ENCODE measurements at regions not wholly inside any gene's neighbourhood (a gene's known extent, or its start where the extent isn't known, plus 50 kb on each side); places are given as distances from the start of the nearest gene placed in this dataset.

DNA sequence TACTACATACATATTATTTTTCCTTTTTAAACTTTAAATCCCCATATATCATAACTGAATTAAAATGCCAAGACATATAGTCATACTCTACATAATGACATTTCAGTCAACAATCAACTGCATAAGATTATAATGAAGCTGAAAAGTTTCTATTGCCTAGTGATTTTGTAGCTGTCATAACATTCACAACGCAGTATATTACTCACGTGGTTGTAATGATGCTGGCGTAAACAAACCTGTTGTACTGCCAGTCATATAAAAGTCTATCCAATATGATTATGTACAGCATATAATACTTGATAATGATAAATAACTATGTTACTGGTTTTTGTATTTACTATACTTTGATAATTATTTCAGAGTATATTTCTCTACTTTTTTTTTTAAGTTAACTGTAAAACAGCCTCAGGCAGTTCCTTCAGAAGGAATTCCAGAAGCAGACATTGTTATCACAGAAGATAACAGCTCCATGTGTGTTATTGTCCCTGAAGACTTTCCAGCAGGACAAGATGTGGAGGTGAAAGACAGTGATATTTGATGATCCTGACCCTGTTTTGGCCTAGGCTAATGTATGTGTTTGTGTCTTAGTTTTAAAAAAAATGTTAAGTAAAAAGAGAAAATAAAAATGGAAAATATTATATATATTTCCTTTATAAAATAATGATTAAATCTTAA, 443.4 kb upstream of the UBE2E2 start:
- Histone ChIP-seq H3K9me3 (peaks cover 4% of the 10 kb centered on the region), H3K4me3 (no peak overlapping the region), H3K4me1 (ENCODE audit: low read depth) (no peaks in the 10 kb centered on the region), H3K36me3 (ENCODE audit: low read depth) (no peaks in the 10 kb centered on the region)
- intact Hi-C loops (cut with DNase I, micrococcal nuclease), result no loop called here
- TF ChIP-seq, protein P1, sequence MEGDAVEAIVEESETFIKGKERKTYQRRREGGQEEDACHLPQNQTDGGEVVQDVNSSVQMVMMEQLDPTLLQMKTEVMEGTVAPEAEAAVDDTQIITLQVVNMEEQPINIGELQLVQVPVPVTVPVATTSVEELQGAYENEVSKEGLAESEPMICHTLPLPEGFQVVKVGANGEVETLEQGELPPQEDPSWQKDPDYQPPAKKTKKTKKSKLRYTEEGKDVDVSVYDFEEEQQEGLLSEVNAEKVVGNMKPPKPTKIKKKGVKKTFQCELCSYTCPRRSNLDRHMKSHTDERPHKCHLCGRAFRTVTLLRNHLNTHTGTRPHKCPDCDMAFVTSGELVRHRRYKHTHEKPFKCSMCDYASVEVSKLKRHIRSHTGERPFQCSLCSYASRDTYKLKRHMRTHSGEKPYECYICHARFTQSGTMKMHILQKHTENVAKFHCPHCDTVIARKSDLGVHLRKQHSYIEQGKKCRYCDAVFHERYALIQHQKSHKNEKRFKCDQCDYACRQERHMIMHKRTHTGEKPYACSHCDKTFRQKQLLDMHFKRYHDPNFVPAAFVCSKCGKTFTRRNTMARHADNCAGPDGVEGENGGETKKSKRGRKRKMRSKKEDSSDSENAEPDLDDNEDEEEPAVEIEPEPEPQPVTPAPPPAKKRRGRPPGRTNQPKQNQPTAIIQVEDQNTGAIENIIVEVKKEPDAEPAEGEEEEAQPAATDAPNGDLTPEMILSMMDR (IDR thresholded peaks at IDR 0.05), result no peak
- ATAC-seq (no peak), DNase-seq (no peak)

DNA sequence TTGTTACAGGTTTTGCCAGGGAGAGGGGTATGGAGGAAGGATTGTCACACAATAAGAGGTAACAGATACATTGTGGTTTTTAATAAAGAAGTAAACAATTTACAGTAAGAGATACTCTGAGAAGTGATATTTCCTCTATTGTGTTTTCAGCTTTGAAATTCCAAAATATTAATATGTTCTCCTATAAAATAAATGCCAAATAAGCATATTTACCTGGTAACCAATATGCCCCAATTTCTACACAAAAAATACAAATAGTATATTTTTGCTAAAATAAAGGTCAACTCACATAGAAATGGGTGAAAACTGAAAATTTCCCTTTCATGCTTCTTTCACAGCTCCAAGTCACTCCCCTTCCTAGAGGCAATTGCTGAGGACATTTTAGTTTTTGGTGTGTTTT, 437.4 kb upstream of the UBE2E2 start:
- intact Hi-C loops (cut with DNase I, micrococcal nuclease), result no loop called here
- Histone ChIP-seq H3K9me3 (peaks cover 4% of the 10 kb centered on the region), H3K36me3 (ENCODE audit: low read depth) (no peaks in the 10 kb centered on the region), H3K4me3 (no peak overlapping the region), H3K4me1 (ENCODE audit: low read depth) (no peaks in the 10 kb centered on the region)
- no peak for ATAC-seq
- no peak for DNase-seq
- TF ChIP-seq, protein P1 (IDR thresholded peaks at IDR 0.05), result no peak

DNA sequence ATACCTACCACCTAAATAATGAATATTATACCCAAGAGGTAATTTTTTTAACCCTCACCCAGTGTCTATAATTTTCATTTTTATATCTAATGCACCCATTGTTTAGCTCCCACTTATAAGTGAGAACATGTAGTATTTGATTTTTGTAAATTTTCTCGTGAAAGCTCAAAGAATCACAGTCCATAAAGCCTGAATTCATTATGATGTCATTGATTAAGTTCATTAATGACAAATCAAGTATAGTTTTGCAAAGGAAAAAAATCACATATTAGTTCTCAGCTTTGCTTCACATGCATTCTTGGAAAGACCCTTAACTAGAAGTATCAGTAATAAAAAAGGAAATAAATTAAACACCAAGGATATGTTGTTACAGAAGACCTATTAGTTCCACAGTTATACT, 425.3 kb upstream of the UBE2E2 start:
- intact Hi-C loops (cut with DNase I, micrococcal nuclease), result no loop called here

DNA sequence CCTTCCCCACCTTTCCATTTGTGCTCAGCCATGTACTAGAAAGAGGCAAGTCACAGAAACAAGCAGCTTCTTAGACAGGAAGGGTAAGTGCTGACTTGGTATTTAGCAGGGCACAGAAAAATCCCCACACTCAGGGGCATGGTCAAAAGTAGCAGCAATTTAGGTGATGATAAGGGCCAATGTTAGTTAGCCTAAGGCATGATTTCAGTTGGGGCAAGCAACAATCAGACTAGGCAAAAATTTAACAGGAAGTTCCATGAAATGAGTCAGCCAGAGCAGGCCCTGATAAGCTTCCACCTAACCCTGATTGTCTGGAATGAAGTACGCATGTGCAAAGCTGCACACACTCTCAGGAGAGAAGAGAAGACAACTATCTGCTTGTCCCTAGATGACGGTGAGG, 423.4 kb upstream of the UBE2E2 start:
- TF ChIP-seq, protein P1 (IDR thresholded peaks at IDR 0.05), result no peak
- intact Hi-C loops (cut with DNase I, micrococcal nuclease), result no loop called here
- no peak for ATAC-seq

More for the DNA sequence above, 425.3 kb upstream of the UBE2E2 start:
- no peaks in the 10 kb centered on the region for H3K4me1 ChIP-seq (ENCODE audit: low read depth)
- H3K9me3 ChIP-seq, result no peaks in the 10 kb centered on the region
- TF ChIP-seq, protein P1 (IDR thresholded peaks at IDR 0.05), result no peak
- H3K4me3 ChIP-seq, result no peak overlapping the region
- DNase-seq (no peak), ATAC-seq (no peak)
- no peaks in the 10 kb centered on the region for H3K36me3 ChIP-seq (ENCODE audit: low read depth)

DNA sequence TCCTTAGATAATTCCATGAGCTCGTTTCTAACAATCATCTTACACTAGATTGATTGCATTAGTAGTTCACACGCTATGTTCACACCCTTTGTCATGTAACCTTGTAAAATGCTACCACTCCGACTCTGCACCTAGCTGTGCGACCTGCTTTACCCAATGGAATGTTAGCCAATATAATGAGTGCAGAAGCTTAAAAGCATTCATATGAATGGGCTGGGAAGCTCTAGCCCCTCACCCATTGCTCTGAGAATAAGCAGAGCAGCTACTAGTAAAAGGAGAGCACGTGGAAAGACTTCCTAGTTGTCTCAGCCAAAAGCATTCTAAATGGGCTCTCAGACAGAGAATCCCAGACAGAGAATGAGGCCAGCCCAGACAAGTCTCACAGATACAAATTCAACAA, 410.6 kb upstream of the UBE2E2 start:
- TF ChIP-seq, protein P1 (IDR thresholded peaks at IDR 0.05), result no peak
- ATAC-seq, result no peak
- intact Hi-C loops (cut with DNase I, micrococcal nuclease), result no loop called here
- H3K9me3 ChIP-seq, result no peaks in the 10 kb centered on the region
- H3K36me3 ChIP-seq (ENCODE audit: low read depth), result no peaks in the 10 kb centered on the region
- no peaks in the 10 kb centered on the region for H3K4me1 ChIP-seq (ENCODE audit: low read depth)
- no peak for DNase-seq
- no peak overlapping the region for H3K4me3 ChIP-seq

More for the DNA sequence above, 423.4 kb upstream of the UBE2E2 start:
- no peak for DNase-seq
- Histone ChIP-seq H3K4me3 (no peak overlapping the region), H3K36me3 (ENCODE audit: low read depth) (no peaks in the 10 kb centered on the region), H3K9me3 (no peaks in the 10 kb centered on the region), H3K4me1 (ENCODE audit: low read depth) (no peaks in the 10 kb centered on the region)

DNA sequence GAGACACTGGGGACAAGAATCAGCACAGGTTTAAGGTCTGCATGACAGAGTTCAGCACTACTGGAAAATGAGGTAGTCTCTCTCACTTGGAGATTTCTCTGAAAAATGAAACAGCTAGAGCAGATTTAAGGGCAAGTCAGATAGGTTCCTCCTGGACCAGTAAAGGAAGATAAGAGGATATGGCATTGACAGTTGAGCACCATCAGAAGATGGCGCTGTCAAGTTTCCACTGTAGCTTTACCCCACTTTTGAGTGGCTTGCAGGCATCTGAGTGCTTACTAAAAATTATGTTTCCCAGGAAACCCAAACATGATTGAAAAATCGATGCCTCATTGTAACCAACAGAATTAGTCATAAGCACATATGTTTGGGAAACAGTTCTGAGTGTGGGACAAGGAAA, 407.2 kb upstream of the UBE2E2 start:
- H3K4me1 ChIP-seq (ENCODE audit: low read depth), result no peaks in the 10 kb centered on the region
- TF ChIP-seq, protein P1 (IDR thresholded peaks at IDR 0.05), result no peak
- ATAC-seq, result no peak
- H3K9me3 ChIP-seq, result no peaks in the 10 kb centered on the region
- no peak overlapping the region for H3K4me3 ChIP-seq
- no peak for DNase-seq
- H3K36me3 ChIP-seq (ENCODE audit: low read depth), result no peaks in the 10 kb centered on the region
- intact Hi-C loops (cut with DNase I, micrococcal nuclease), result no loop called here

Measured in mucosa of descending colon (tissue), 3 donors.